HG03175 (cell line): ENCODE measurements at regions not wholly inside any gene's neighbourhood (a gene's known extent, or its start where the extent isn't known, plus 50 kb on each side); places are given as distances from the start of the nearest gene placed in this dataset.
"Not testable (repeated sequence)": the region's sequence is repeated elsewhere in the genome, so short reads cannot be mapped to it uniquely, and the experiment has no call there.

ENCODE experiments used
- ATAC-seq: cut with Tn5 transposase; IDR thresholded peaks from one replicate; pipeline ENCODE4 v1.9.1; 2021; ENCODE audit warnings: mild to moderate bottlenecking, moderate library complexity; ENCODE audit not compliant: unreplicated experiment

DNA sequence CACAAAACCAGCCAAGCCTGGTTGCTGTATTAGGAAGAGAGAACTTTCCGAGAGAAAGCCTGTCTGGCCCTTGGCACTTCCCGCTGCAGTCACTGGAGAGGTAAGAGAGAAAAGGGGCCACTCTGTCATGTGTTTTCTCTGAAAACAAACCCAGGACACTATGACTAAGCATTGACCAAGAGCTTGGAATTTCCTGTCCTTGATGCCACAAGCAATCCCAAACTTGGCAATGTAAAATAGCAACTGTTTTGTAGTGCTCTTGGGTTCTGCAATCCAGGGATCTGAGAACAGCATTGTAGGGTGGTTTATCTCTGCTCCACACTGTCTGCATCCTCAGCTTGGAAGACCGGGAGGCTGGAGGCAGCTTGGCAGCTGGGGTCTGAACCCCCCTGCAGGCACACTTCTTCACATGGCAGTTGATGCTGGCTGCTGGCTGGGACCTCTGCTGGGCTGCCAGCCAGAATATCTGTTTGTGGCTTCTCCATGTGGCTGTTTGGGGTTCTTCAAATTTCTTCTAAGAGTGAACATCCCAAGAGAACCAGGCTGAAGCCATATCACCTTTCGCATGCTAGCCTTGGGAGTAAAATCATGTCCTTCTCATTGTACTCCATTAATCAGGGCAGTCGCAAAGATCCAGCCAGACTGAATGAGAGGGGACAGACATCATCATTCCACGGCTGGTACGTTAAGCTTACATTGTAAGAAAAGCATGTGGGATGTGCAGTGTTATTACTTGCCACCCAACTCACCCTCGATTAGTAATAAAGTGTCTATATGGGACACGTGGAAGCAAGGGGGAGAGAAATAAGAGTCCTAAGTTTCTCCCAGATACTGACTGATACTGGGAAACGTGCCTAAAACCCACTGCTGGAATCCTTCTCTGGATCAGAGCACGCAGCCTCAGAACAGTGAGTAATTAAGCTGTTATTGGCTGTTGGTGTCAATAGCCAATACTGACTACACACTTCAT lies 537.4 kb upstream of the B3GAT1 start:
- no peak for ATAC-seq

DNA sequence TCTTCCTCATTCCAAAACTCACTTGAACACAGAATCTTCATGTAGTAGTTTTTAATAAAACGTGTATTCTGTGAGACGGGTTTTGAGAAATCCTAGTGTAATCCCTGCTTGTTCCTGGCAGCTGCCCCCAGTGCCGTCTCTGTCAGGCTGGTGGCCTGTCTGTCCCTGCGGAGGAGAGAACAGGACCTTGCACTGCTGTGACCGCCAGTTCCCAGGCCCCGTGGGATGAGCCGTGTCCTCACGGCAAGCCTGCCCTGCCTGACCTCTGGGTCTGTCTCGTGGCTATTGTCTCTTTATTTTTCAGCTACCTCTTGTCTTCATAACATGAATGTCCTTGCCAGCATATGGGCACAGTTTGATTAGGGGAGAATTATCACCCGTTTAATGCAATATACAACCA lies 535.5 kb upstream of the B3GAT1 start:
- no peak for ATAC-seq

DNA sequence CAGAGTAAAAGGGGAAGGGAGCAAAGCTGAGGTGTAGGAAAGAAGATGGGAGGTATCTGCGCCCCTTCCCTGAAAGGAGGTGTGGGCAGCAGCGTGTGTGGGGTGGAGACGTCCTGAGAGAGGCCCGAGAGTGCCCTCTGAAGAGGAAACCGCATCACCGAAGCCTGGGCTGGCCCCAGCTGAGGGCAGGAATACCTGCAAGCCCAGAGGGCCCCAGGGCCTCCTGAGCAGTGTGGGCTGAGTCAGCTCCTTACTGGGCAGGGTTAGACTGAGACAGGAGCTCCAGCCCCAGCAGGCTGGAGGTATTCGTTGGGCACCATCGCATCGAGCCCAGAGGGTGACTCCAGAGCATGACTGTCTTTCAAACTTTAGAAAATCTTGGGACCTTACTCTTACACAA lies 534.0 kb upstream of the B3GAT1 start:
- no peak for ATAC-seq

DNA sequence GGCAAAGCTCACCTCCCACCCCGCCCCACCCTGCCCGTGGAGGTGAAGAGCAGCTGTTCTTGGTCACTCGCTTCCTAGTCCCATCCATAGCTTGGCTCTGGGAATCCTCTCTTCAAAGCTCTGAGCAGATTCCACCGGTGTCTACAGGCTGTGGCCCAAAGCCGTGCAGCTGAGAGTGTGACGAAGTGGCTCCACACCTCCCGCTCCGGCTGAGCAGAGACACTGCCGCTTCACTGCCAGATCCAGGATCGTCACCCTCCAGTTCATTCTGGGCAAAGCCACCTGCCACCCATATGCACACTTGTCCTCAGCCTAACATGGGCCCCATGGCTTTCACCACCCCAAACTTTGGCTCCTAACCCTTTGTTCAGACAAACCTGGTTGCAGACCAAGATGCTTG lies 532.9 kb upstream of the B3GAT1 start:
- no peak for ATAC-seq

DNA sequence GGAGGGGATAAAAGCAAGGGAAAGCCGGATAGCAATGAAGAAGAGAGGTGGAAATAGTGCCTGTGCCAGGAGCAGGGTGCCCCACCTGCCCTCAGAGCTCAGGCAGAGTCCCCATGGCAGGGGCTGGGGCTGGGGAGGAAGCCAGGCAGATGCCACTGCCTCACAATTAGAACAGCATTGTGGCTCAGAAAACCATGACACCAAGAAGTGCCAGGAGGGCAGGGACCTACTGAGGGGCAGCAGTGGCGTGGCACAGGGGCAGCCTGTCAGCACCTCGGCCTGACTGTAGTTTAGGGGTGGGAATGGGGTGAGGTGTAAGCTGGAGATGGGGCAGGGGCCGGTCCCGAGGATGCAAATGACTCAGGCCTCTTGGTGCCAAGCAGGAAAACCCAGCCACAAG lies 532.1 kb upstream of the B3GAT1 start:
- no peak for ATAC-seq

DNA sequence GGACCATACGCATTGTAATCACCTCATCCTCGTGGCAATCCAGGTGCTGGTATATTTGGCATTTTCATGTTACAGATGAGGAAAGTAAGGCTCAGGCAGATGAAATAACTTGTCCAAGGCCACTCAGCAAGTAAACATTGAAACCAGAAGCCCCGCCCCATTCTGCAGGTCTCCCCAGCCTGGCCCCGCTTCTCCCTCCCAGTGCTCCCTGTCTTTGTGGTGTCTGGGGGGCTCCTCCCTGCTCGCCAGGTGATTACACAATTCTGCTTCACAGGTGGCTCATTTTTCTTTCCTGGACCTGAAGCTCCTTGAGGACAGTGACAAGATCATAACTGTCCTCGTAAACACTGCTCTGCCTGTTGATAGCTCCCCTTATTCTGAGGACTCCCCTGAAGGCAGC lies 531.5 kb upstream of the B3GAT1 start:
- ATAC-seq = no peak

DNA sequence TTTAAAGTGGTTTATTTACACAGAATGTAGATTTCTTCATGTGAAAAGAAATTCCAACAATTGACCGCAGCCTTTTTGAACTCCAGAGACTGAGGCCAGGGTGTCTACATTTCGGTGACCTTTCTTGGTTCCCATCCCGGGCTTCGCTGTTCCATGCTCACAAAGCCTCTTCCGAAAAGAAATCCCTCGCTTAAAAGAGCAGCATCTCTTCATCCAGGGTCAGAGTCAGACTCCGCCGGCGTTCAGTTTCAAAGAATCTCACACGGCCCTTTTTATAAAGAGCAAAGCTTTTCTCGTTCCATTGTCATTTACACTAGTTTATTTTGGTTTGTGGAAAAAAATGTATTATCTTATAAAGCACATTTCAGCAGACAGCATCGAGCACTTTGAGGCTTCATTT lies 530.6 kb upstream of the B3GAT1 start:
- ATAC-seq = no peak

DNA sequence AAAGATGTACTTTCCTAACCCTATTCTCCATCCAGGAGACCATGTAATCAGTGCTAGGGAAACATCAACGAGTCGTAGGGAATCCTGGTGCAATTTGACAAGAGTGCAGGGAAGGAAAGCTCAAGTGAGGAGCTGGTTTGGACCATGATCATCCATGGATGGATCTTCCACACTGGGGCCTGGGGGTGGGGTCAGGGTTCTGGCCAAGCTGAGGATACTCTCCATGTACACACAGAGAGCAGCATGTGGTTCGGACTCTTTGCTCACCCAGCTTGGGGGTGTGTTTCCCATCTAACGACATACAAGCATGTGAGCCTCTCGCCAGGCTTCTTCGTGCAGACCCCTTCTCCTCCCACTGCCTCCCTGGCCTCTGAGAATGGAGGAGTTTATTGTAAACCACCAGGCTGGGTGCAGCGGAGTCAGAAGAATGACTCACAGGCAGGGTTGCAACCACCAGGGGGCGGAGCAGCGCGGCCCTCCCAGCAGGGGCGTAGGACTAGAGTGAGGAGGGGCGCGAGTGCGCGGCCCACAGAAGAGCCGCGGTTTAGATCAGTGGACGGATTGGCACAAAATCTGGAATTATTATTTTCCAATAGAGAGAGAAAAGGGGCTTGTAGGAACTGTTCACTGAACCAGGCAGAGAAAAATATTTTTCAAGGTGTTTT lies 530.0 kb upstream of the B3GAT1 start:
- ATAC-seq = not testable (repeated sequence)

DNA sequence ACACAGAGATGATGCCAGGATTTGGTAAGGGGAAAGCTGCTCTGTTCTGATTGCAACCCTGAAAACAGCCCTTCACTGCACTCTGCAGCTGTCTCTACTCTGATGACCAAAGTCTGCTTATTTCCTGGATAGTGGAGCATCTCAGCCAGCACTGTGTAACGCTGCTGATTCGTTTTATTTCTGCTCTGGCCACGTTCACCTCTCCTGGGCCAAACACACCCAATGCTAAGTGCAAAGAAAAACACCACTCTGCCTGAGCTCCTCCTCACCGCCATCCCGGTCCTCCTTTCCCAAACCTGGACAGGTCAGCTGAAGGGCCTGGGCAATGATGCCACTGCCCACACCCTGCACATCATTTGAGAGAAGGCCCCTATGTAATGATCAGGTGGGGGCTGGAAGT lies 529.3 kb upstream of the B3GAT1 start:
- no peak for ATAC-seq

DNA sequence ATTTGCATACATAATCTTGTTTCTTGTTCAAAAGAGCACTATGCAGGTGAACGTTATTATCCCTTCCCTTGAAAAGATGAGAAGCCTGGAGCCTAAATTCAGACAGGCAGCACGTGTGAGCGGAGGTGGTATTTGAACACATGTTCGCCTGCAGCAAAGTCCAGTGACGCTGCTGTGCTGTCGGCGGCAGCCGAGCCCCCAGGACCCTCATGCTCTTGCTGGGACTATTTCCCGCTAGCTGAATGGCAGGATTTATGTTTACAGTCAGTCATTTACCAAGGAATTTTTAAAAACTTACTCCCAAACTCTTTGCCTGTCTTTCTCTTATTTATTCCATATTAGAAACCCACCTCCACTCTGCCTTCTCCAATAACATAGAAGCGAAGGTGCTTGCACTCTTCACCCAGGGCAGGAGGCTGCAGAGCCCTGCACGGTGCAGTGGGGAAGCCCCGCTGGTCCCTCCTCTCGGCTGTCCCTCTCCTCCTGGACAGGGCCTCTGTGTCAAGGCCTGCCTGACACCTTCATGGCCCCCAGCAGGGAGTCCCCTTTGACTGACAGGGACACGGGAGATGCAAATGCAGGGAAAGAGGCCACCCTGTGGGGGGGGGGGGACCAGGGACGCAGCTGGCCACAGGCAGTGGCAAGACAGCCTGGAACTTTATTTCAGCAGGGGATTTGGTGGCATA lies 528.5 kb upstream of the B3GAT1 start:
- ATAC-seq = no peak

DNA sequence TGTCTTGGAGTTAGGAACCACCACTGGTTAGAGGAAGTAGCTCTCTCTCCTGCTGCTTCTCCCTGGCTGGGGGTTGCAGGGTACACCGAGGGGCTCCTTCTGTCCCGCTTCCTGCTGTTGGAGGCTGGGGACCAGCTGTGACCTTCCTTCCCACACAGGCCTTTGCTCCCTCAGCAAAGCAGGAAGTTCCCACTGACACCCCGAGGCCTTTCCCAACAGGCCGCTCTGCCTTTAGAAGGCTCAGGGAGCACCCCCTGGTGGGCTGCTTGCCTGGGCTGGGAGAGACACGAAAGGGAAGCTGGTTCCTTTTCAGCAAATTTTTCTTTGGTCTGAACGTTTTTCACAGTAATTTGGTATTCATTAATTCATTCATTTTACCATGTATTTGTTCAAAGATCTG lies 527.9 kb upstream of the B3GAT1 start:
- ATAC-seq = no peak

DNA sequence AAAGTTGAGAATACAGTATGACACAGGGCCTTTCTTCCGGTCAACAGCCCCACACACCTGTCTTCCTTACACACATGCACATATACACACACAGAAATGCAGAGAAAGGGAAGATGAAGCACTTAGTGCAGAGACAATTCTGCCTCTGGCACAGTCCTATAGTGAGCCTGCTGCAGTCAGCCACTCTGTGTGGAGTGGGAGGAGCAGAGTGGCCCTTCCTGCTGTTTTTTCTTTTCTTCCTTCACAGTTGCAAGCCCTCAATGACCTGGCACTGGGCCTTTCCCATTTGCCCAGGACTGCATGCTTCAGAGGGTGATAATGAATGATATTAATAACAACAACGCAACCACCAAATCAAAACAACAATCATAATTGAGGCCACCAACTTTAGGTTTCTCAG lies 527.0 kb upstream of the B3GAT1 start:
- ATAC-seq = no peak

DNA sequence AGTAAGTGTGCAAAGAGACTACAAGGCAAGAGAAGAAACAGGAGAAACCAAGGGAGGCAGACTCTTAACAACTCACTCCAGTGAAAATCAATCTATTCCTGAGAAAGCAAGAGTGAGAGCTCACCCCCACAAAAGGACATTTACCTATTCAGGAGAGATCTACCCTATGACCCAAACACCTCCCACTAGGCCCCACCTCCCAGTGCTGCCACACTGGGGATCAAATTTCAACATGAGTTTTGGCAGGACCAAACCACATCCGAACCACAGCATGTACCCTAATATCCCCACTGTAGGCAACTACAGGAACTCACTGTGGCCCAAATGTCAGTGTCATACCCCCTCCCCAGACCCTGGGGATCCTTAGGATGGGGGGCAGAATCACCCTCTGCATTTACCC lies 526.2 kb upstream of the B3GAT1 start:
- no peak for ATAC-seq

DNA sequence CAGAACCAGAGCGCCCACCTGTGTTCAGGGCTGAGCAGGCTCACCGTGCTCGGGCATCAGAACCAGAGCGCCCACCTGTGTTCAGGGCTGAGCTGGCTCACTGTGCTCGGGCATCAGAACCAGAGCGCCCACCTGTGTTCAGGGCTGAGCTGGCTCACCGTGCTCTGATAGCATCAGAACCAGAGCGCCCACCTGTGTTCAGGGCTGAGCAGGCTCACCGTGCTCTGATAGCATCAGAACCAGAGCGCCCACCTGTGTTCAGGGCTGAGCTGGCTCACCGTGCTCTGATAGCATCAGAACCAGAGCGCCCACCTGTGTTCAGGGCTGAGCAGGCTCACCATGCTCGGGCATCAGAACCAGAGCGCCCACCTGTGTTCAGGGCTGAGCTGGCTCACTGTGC lies 525.2 kb upstream of the B3GAT1 start:
- not testable (repeated sequence) for ATAC-seq

DNA sequence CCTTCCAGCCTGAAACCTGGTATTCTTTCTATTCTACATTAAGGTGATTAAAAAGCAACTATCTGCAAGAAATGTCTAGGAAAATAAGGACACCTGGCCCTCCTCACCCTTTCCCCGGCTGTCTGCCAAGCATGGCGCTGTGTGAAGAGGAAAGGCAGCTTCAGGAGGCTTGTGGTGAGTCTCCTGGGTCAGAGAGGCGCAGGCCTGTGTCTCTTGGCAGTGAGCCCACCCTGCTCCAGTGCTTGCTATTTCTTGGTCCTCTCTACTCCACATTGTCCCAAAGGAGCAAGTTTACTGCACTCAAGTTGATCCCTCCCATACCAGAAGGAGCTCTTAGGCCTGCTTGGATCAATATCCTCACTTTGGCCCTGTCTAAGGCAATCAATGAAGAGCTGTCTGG lies 520.7 kb upstream of the B3GAT1 start:
- no peak for ATAC-seq

DNA sequence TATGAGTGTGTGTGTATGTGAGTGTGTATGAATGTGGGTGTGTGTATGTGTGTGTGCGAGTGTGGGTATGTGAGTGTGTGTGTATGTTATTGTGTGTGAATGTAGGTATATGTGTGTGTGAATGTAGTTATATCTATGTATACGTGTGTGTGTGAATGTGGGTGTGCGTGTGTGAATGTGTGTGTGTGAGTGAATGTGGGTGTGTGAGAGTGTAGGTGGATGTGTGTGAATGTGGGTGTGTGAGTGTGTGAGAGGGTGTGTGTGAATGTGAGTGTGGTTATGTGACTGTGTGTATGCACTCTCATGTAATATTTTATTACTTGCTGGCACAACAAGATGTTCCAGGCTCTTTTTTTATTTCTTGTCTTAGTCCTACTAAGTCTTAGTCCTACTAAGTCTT lies 513.4 kb upstream of the B3GAT1 start:
- no peak for ATAC-seq

DNA sequence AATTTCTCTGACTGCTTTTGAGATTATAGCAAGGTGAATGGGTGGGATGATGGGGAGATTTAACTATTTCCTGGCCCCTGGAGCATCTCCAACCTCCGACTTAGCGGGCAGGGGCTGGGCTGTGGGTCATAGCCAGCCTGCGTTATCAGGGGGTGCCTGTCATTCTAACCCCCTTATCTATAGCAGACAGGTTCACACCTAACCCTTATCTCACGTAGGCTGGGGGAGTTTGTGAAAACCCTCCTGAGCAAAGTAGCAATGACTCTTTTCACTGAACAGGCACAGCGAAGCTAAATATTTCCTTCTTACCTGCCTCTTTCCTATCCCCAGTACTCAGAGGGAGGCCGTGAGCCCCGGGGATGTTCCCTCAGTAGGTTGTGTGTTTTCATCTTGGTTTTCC lies 511.4 kb upstream of the B3GAT1 start:
- no peak for ATAC-seq

DNA sequence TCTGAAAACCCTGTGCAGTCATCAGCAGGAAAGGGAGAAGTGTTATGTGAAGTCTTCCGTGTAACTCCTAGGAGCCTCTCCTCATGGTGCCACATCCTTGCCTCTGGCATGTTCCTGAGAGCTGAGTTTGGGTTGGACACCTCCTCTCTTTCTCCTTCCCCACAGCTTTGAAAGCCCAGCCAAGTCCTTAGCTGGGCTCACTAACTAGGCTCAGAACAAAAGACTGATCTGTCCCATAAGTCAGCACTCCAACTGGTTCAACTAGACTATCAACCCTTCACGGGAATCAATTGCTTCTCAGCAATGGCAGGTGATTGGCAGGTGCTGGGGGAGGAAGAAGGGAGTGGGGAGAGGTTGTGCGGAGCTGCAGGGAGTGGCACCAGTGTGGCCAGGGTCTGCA lies 509.9 kb upstream of the B3GAT1 start:
- no peak for ATAC-seq

DNA sequence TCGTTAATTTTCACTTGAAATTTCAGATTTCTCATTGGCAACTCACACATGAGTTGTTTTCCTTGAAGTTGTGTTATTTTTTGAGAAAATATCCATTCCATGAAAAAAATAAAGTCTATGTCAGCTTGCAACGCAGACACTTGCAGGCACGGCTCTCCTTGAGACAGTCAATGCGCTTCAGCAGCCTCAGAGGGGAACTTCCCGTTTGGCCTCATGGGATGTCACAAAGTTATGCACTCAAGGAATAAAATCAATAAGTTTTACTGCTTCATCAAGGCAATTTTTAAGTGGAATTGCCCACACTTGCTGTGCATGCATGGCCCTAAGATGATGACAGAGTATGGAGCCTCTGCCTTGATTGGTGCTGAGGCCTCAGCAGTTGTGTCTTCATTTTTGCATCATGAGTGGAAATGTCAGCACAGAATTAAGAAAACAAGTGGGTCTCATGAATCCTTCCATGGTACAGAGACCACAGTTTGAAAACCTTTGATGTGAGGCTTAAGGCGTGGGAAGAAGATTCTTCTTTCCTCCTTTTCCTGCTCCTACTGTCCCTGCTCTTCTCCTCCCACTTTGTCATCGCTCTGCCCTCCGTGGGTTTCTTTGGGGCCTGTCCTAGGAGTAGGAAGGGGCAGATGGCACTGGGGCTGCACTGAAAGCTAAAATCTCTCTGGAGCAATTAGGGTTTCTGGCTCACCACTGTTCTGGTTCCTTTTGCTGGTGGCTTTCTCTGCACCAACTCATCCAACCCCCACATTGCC lies 509.0 kb upstream of the B3GAT1 start:
- ATAC-seq = no peak

DNA sequence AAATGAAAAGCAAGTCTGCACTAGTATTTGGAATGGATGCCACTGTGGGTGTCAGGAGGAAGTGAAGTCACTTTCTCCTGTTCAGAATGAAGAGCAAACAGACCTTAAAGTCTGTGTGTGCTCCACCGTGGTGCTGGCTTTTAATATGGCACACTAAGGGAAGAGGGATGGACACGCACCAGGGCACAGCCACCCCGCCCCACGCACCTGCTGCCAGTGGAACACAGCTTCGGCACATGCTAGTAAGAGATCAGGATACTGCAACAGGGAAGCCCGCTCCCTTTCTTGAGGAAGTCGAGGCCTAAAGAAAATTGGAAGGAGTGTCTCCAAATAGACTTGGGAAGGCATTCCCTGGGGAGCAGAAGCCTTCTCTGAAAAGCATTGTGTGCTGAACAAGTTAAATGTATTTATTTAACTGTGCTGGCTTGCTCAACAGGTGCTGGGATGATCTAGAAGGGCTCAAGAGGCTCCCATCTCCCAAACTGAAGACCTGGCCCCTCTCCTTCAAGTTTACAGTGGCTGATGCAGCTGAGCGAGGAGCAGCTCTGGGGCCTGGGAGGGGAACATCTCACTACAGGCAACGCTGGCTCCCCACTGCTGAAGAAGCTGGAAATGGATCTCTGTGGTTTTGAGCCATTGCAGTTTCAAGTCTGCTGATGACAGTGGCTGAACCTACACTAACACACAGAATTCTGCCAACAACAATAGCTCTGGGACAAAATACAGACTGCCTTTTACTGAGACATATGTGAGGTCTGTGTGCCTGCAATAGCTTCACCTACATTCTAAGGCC lies 504.6 kb upstream of the B3GAT1 start:
- no peak for ATAC-seq
